ENCODE measurements at regions not wholly inside any gene's neighbourhood (a gene's known extent, or its start where the extent isn't known, plus 50 kb on each side); places are given as distances from the start of the nearest gene placed in this dataset.

DNA sequence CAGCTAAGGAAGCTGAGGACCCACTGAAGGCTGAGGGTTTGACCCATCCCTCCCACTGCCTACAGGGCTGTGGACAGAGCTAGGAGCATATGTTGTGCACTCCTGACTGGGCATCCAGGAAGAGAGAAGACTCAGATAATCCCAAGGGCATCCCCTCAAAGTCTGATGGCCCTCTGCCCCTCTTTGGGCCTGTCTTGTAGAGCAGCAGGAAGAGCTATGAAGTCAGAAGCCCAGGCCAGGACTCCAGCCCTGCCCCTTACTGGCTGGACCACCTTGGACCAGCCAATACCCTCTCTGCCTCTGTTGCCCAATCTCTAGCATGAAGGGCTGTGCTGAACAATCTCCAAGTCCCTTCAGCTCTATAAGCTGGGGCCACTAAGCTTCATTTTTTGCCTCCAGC lies 210.8 kb downstream of the RPLP1 start:
- no peaks in the 10 kb centered on the region for H3K9me3 ChIP-seq
- no peak overlapping the region for H3K27ac ChIP-seq
- H3K4me1 ChIP-seq, result peaks cover 0 to 15% (median 11%) of the 10 kb centered on the region in 4 donors
- intact Hi-C loops (cut with DNase I; ENCODE audit: low total_unique reads), result no loop called here
- H3K4me3 ChIP-seq, result no peak overlapping the region
- DNase-seq, result no peak
- no peak for TF ChIP-seq CTCF (IDR thresholded peaks at IDR 0.05)
- H3K36me3 ChIP-seq, result no peaks in the 10 kb centered on the region
- peaks cover 0 to 8% of the 10 kb centered on the region in 2 donors for H3K27me3 ChIP-seq

DNA sequence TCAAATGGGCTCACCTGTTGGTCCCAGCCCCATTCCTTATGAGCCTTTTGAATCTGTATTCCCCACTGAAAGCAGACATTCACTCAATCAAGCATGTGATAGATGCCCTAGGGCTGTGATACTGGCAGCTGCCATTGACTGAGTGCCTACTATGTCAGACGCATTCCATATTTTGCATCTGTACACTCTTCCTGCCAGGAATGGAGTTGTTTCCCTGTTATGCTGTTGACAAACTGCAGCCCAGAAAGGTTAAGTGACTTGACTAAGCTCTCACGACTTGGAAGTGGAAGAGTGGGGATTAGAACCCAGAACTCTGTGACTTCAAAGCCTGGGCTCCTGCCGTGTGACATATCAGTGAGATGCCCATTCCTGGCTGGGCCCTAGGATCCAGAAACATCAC lies 211.4 kb downstream of the RPLP1 start:
- Histone ChIP-seq H3K27me3 (peaks cover 0 to 8% of the 10 kb centered on the region in 2 donors), H3K4me1 (peaks cover 0 to 18% (median 15%) of the 10 kb centered on the region in 4 donors)
- TF ChIP-seq CTCF (IDR thresholded peaks at IDR 0.05), result no peak

DNA sequence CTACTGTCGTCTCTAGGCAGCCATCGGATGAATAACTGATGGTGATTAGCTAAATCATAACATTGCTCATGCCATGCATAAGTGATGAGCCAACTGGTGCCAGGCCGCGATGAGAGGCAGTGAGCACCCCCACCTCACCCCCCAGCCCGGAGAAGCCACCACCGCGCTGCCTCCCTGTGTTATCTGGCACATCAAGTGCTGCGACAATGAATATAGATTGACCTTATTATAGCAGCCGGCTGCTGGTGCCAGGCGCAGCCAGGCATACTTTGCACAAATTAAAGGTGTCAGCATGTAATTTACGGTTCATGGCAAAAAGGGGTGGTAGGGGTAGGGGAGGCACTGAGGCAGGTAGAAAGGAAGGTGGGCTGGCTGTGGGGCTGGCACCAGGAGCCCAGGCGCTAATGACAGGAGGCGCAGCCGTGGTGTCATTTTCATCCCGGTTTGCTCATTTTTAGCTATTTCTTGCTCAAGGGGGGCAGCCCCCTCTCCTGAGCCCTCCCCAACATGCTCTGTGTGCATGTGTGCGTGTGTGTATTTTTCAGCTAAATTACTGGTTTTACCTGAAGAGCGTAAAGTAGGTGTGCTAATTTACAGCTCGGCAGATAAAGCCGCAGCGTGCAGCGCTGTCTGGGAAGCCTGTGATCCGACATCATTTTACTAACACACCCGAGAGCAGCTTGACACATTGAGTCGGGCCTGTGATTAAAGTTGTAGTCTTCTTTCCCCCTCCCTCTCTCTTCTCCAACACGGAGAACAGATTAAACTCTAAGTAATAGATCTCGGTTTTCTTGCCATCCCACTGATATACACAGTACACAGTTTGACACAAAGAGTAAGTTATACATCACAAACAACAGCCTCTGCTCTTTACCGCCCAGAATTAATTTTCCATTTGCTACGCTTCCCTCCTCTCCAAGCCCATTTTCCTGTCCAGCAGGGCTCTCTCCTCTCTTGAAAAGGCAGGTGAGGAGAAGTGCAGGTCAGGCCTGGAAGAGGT lies 212.3 kb downstream of the RPLP1 start:
- DNase-seq, result no peak
- H3K27me3 ChIP-seq, result peaks cover 0 to 5% of the 10 kb centered on the region in 2 donors
- no peaks in the 10 kb centered on the region for H3K36me3 ChIP-seq
- TF ChIP-seq CTCF (IDR thresholded peaks at IDR 0.05), result no peak
- intact Hi-C loops (cut with DNase I; ENCODE audit: low total_unique reads), result no loop called here
- H3K27ac ChIP-seq, result no peak overlapping the region
- no peak overlapping the region for H3K4me3 ChIP-seq
- peaks cover 0 to 18% (median 15%) of the 10 kb centered on the region in 4 donors for H3K4me1 ChIP-seq
- no peaks in the 10 kb centered on the region for H3K9me3 ChIP-seq

More for the DNA sequence above, 211.4 kb downstream of the RPLP1 start:
- intact Hi-C loops (cut with DNase I; ENCODE audit: low total_unique reads), result no loop called here
- no peaks in the 10 kb centered on the region for H3K9me3 ChIP-seq
- no peaks in the 10 kb centered on the region for H3K36me3 ChIP-seq
- H3K27ac ChIP-seq, result no peak overlapping the region
- no peak overlapping the region for H3K4me3 ChIP-seq
- DNase-seq, result no peak

DNA sequence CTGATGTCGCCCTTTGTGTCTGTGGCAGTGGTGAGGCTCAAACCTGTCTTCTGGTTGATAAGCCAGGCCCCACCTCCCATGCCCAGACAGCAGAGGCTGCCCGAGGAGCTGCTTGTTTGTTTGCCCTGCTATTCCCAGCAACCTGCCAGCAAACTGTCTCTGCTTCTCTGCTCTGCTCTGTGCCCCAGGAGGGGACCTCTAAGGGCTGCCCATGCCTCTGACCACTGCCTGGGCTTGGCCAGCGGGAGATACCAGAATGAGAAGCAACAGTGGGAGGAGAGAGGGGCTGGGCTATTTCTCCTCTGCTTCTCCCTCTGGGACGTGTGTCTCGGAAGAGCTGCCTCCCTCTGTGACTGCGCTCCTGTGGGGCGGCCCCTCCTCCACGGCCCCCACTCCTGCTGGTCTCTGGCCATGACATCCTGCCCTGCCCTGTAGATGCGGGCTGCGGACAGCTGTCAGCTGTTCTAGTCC lies 213.1 kb downstream of the RPLP1 start:
- H3K4me1 ChIP-seq, result peaks cover 0 to 18% (median 15%) of the 10 kb centered on the region in 4 donors

DNA sequence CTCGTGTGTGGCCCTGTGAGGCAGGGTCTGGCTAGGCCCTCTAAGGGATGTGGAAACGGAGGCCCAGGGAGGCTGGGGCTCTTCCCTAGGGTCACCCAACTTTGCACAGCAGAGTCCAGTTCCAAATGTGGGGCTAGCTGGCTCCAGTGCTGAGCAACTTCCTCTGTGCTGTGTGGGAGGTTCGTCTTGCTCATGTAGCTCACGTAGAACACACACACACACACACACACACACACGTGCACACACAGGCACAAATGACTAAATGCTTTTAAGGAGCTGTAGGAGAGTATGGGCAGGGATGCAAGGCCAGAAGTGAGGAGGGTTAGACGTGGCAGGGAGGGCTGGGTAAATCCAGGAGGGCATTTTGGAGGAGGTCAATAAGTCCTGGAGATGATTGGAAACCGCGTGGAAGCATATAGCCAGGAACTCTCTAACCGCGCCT lies 213.8 kb downstream of the RPLP1 start:
- Histone ChIP-seq H3K9me3 (no peaks in the 10 kb centered on the region), H3K27me3 (no peaks in the 10 kb centered on the region), H3K4me3 (no peak overlapping the region), H3K27ac (no peak overlapping the region), H3K4me1 (peaks cover 0 to 18% (median 15%) of the 10 kb centered on the region in 4 donors), H3K36me3 (no peaks in the 10 kb centered on the region)
- TF ChIP-seq CTCF (IDR thresholded peaks at IDR 0.05), result no peak
- intact Hi-C loops (cut with DNase I; ENCODE audit: low total_unique reads), result no loop called here
- DNase-seq, result no peak

More for the DNA sequence above, 213.1 kb downstream of the RPLP1 start:
- H3K36me3 ChIP-seq, result no peaks in the 10 kb centered on the region
- no peak overlapping the region for H3K27ac ChIP-seq
- H3K4me3 ChIP-seq, result no peak overlapping the region
- H3K27me3 ChIP-seq, result no peaks in the 10 kb centered on the region
- no peaks in the 10 kb centered on the region for H3K9me3 ChIP-seq
- no peak for DNase-seq
- no peak for TF ChIP-seq CTCF (IDR thresholded peaks at IDR 0.05)
- intact Hi-C loops (cut with DNase I; ENCODE audit: low total_unique reads), result no loop called here
